ENCODE measurements at regions not wholly inside any gene's neighbourhood (a gene's known extent, or its start where the extent isn't known, plus 50 kb on each side); places are given as distances from the start of the nearest gene placed in this dataset.

GRCh38 chr13:99135591-99135990 is 65.1 kb upstream of the UBAC2 start:
- in situ Hi-C loops (cut with MboI; ENCODE audit: low sequenced_read_pairs in 4 of 4) (no loop called here), intact Hi-C loops (cut with DNase I; ENCODE audit: low total_unique reads) (no loop called here)
- Histone ChIP-seq H3K27ac (no peak overlapping the region), H3K4me1 (no peaks in the 10 kb centered on the region), H3K27me3 (no peaks in the 10 kb centered on the region), H3K9me3 (no peaks in the 10 kb centered on the region), H3K4me3 (no peak overlapping the region), H3K36me3 (no peaks in the 10 kb centered on the region)
- no peak for ATAC-seq
- DNase-seq = no peak
- TF ChIP-seq POLR2A (IDR thresholded peaks at IDR 0.05) = no peak
- TF ChIP-seq CTCF (IDR thresholded peaks at IDR 0.05 in 4 of 5, conservative IDR thresholded peaks at IDR 0.05 in 1 of 5) = no peak

- no peaks in the 10 kb centered on the region for H3K9me3 ChIP-seq
- H3K36me3 ChIP-seq = no peaks in the 10 kb centered on the region
- in situ Hi-C loops (cut with MboI; ENCODE audit: low sequenced_read_pairs in 4 of 4) = no loop called here
- H3K4me3 ChIP-seq = no peak overlapping the region
- no peaks in the 10 kb centered on the region for H3K27me3 ChIP-seq
- ATAC-seq (no peak), DNase-seq (no peak)
- H3K27ac ChIP-seq = no peak overlapping the region
- no peaks in the 10 kb centered on the region for H3K4me1 ChIP-seq
- no peak for TF ChIP-seq CTCF (IDR thresholded peaks at IDR 0.05 in 4 of 5, conservative IDR thresholded peaks at IDR 0.05 in 1 of 5)
- intact Hi-C loops (cut with DNase I; ENCODE audit: low total_unique reads) = no loop called here
Observed at GRCh38 chr13:99136427-99136954, 64.2 kb upstream of the UBAC2 start.

GRCh38 chr13:99140831-99141230 is 59.8 kb upstream of the UBAC2 start:
- no peak for DNase-seq
- Histone ChIP-seq H3K36me3 (no peaks in the 10 kb centered on the region), H3K27me3 (no peaks in the 10 kb centered on the region), H3K4me3 (no peak overlapping the region), H3K9me3 (no peaks in the 10 kb centered on the region), H3K27ac (no peak overlapping the region), H3K4me1 (no peaks in the 10 kb centered on the region)
- ATAC-seq = no peak
- in situ Hi-C loops (cut with MboI; ENCODE audit: low sequenced_read_pairs in 4 of 4) (no loop called here), intact Hi-C loops (cut with DNase I; ENCODE audit: low total_unique reads) (no loop called here)
- TF ChIP-seq POLR2A (IDR thresholded peaks at IDR 0.05) (no peak), CTCF (IDR thresholded peaks at IDR 0.05 in 4 of 5, conservative IDR thresholded peaks at IDR 0.05 in 1 of 5) (no peak)

- TF ChIP-seq CTCF (IDR thresholded peaks at IDR 0.05 in 4 of 5, conservative IDR thresholded peaks at IDR 0.05 in 1 of 5) = no peak
- no peak for TF ChIP-seq POLR2A (IDR thresholded peaks at IDR 0.05)
- H3K4me1 ChIP-seq = no peaks in the 10 kb centered on the region
- H3K27me3 ChIP-seq = no peaks in the 10 kb centered on the region
- in situ Hi-C loops (cut with MboI; ENCODE audit: low sequenced_read_pairs in 4 of 4) (no loop called here), intact Hi-C loops (cut with DNase I; ENCODE audit: low total_unique reads) (no loop called here)
- no peak overlapping the region for H3K4me3 ChIP-seq
- no peak for DNase-seq
- no peaks in the 10 kb centered on the region for H3K36me3 ChIP-seq
- no peak for ATAC-seq
- H3K27ac ChIP-seq = no peak overlapping the region
- no peaks in the 10 kb centered on the region for H3K9me3 ChIP-seq
Observed at GRCh38 chr13:99143904-99144303, 56.8 kb upstream of the UBAC2 start.

GRCh38 chr13:99144306-99144705 is 56.3 kb upstream of the UBAC2 start:
- Histone ChIP-seq H3K4me1 (no peaks in the 10 kb centered on the region), H3K4me3 (no peak overlapping the region), H3K27me3 (no peaks in the 10 kb centered on the region), H3K27ac (no peak overlapping the region), H3K9me3 (no peaks in the 10 kb centered on the region), H3K36me3 (no peaks in the 10 kb centered on the region)
- ATAC-seq (no peak), DNase-seq (no peak)
- intact Hi-C loops (cut with DNase I; ENCODE audit: low total_unique reads) (no loop called here), in situ Hi-C loops (cut with MboI; ENCODE audit: low sequenced_read_pairs in 4 of 4) (no loop called here)
- TF ChIP-seq CTCF (IDR thresholded peaks at IDR 0.05 in 4 of 5, conservative IDR thresholded peaks at IDR 0.05 in 1 of 5) (no peak), POLR2A (IDR thresholded peaks at IDR 0.05) (no peak)

Data from gastrocnemius medialis (tissue), 4 donors.